D721Med (cell line): ENCODE measurements at regions not wholly inside any gene's neighbourhood (a gene's known extent, or its start where the extent isn't known, plus 50 kb on each side); places are given as distances from the start of the nearest gene placed in this dataset.

Experiments used
- DNase-seq: peaks from one replicate; pipeline ENCODE4 v3.0.0; 2011; ENCODE audit warnings: low spot score; ENCODE audit not compliant: insufficient read length
- FAIRE-seq: peaks from 2 replicates; lab custom pipeline; 2011; peaks lifted over from hg19 to GRCh38; lab: Jason Lieb, UNC
- TF ChIP-seq, protein P1 (sequence below): IDR thresholded peaks from 2 replicates; pipeline ENCODE4 v1.5.1; 2012; ENCODE audit warnings: mild to moderate bottlenecking, control low read depth; ENCODE audit not compliant: insufficient read depth; ENCODE audit errors: missing control alignments

DNA sequence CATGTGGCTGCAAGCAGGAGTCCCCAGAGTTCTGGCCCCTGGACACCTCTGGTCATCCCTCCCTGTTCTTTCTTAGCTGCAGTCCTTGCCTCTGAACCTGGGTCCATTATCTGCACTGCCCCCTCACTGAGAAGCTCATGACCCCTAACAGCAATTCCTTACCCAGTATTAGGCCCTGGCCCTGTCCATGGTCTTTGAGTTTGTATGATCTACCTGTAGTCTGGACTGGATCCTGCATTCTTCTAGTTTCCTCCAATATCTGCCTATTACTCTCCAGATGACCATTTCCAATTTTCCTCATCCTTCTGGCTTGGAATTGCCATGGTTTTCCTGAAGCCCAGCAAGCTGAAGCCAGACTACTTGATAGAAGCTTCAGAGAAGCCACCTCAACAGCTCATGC lies 302.4 kb upstream of the HS6ST1 start:
- no peak for DNase-seq
- no peak for FAIRE-seq
- TF ChIP-seq, protein P1, sequence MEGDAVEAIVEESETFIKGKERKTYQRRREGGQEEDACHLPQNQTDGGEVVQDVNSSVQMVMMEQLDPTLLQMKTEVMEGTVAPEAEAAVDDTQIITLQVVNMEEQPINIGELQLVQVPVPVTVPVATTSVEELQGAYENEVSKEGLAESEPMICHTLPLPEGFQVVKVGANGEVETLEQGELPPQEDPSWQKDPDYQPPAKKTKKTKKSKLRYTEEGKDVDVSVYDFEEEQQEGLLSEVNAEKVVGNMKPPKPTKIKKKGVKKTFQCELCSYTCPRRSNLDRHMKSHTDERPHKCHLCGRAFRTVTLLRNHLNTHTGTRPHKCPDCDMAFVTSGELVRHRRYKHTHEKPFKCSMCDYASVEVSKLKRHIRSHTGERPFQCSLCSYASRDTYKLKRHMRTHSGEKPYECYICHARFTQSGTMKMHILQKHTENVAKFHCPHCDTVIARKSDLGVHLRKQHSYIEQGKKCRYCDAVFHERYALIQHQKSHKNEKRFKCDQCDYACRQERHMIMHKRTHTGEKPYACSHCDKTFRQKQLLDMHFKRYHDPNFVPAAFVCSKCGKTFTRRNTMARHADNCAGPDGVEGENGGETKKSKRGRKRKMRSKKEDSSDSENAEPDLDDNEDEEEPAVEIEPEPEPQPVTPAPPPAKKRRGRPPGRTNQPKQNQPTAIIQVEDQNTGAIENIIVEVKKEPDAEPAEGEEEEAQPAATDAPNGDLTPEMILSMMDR = no peak

DNA sequence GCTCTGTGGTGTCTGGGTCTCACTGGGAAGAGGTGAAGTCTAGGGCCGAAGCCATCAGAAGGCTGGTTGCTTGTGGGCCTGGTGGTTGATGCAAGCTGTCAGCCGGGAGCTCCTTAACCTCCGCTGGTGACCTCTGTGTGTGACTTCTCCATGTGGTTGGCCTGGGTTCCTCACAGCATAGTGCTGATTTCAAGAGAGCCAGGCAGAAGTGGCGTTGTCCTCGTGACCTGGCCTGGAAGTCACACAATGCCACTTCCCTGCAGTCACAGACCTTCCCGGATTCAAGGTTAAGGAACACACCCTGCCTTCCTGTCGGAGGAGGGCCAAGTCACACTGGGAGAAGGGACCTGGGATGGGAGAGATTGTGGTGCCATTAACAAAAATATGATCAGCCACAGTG lies 303.7 kb upstream of the HS6ST1 start:
- DNase-seq (no peak), FAIRE-seq (no peak)
- TF ChIP-seq, protein P1 = no peak

DNA sequence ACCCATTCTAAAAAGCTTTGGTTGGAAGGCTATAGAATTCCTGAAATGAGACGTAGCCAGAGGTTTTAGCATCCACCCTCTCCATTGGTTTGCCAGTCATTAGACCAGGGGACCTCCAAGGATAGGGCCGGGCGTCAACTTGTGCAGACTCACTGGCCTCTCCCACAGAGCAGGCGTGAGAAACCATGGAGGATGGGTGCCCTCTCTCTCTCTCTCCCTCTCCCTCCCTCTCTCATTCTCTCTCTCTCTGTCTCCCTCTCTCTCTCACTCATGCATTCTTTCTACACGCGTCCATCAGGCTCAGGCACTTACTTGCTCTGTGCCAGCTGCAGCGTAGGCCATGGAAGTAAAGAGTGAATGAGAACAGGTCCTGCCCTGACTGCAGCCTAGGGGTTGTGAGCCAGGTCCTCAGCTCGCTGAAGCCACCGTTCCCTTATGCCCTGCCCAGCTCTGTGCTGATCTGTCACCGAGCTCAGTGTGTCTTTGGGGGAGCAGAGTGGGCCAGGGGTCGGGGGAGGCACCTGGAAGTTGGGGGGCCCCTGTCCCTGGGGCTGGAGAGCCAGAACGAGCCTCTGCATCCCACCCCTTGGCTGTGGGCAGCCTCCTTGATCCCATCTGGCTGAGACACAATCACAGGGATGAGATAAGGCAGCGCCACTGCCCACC lies 304.4 kb upstream of the HS6ST1 start:
- DNase-seq = no peak

DNA sequence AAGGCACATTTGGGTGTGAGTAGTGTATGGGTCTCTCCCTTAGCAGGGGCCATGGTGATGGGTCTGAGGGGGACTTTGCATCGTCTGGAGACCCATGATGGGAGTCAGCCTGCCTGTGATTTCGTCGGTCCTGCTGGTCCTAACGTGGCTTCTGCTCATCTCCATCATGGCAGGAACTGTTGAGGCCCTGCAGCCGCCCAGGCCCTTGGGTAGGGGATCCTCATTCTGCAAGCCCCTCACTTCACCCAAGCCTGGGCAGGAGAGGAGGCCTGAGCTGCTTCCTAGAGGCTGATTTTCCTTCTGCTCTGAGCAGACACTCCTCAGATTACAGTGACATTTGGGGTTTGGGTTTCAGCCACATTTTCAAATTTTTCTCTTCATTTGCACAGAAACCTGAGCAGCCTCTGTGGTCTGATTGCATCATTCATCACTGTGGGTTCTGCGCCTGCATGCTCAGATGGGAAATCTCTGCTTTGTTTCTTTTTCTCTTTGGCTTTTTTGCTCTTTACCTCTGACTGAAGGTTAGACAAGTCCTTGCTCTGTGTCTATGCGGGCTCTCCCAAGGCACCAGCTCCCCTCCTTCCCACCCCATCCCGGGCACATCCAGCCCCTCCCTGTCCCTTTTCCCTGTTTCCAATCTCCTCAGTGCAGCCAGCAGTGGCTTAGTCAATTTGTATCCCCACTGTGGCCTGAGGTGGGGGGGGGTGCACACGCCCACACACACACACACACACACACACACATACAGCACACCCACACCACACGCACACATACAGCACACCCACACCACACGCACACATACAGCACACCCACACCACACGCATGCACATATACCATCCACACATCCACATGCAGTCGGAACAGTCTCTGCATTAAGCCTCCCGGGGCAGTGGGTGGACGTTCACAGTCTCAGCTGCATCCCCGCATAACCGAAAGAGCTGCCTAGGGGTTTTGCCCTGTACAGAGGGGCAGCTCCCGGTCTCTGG lies 305.4 kb upstream of the HS6ST1 start:
- no peak for DNase-seq
- FAIRE-seq = no peak
- TF ChIP-seq, protein P1 = no peak

More for the DNA sequence above, 304.4 kb upstream of the HS6ST1 start:
- FAIRE-seq = no peak
- TF ChIP-seq, protein P1 = no peak

DNA sequence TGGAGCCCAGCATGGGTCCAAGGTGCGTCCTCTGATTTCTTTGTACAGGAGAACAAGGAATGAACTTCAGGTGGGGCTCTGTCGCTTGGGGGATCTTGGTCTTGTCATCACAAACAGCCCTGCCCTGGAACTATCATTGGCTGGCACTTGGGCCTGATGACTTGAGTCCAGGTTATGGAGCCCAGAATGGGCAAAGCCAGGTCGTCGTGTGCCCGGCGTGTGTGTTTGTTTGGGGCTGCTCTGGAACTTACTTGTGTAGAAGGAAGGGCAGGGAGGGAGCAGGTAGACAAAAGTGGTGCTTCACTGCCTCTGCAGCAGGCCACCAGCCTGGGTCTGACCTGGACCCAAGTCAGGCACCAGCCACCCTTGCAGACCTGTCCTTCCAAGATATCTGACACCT lies 306.3 kb upstream of the HS6ST1 start:
- FAIRE-seq (no peak), DNase-seq (no peak)
- TF ChIP-seq, protein P1 = no peak

DNA sequence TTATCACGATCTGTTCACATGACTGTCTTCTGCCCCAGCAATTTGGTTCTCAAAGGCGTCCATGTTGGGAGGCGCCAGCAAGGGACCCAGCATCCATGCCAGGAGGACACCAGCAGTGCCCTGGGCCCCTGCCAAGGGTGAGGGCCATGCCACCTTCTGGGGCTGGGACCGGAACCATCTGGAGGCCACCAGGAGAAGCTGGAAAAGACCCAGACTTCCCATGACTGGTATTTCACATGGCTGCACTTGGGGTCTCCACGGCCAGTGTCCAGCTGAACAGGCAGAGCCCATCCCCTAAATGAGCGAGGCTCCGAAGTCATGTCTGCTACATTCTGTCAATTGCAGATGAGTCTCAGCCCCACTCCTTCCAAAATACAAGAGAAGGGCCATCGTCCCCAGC lies 306.8 kb upstream of the HS6ST1 start:
- TF ChIP-seq, protein P1 = no peak
- FAIRE-seq (no peak), DNase-seq (no peak)
